ENCODE measurements at regions not wholly inside any gene's neighbourhood (a gene's known extent, or its start where the extent isn't known, plus 50 kb on each side); places are given as distances from the start of the nearest gene placed in this dataset.

DNA sequence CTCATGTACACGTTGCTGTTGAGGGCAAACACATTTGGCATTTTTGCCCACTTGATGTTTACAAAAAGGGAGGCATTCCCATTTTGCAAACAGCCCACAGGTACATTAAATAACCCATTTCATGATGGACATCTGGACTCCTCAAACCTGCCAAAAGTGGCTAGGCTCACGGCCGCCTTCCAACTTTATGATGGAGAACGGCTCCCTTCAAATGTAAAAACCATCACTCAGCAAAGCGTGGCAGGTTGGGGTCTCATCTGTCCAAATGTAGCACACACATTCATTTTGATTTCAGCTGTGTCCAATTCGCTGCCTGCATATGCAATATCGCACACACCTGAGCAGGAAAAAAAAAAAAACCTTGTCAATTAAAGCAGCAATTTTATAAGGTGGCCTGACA, 417.8 kb downstream of the TMEM114 start:
- DNase-seq (ENCODE audit: extremely low spot score), result no peak
- ChIA-PET POLR2A (interaction anchor here (0.7 kb wide), 1 partner anchor 233 kb away, joined by 3 read pairs; no protein-coding TSS in a partner anchor), CTCF (no interaction called here)

DNA sequence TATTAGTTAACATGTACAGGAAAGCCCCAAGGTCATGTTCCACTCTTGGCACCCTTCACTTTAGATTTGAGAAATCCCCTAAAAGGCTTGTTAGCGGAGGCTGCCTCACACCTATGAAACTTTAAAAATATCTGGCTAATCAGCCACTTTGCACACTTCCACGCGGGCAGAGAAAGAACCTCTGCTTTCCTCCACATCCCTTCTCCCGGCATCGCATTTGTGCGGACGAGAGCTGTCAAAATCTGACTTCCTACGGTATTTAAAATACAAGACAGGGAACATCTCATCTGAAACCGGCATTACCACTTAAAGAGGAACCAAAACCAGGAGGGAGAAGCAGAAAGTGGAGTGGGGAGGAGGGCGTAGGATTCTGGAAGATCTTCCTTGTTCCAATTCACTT, 422.3 kb downstream of the TMEM114 start:
- DNase-seq (ENCODE audit: extremely low spot score), result no peak
- TF ChIP-seq, protein P1, sequence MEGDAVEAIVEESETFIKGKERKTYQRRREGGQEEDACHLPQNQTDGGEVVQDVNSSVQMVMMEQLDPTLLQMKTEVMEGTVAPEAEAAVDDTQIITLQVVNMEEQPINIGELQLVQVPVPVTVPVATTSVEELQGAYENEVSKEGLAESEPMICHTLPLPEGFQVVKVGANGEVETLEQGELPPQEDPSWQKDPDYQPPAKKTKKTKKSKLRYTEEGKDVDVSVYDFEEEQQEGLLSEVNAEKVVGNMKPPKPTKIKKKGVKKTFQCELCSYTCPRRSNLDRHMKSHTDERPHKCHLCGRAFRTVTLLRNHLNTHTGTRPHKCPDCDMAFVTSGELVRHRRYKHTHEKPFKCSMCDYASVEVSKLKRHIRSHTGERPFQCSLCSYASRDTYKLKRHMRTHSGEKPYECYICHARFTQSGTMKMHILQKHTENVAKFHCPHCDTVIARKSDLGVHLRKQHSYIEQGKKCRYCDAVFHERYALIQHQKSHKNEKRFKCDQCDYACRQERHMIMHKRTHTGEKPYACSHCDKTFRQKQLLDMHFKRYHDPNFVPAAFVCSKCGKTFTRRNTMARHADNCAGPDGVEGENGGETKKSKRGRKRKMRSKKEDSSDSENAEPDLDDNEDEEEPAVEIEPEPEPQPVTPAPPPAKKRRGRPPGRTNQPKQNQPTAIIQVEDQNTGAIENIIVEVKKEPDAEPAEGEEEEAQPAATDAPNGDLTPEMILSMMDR (IDR thresholded peaks at IDR 0.05; ENCODE audit: control extremely low read depth, extremely low read depth, low read depth, missing control alignments), result no peak
- ChIA-PET POLR2A (no interaction called here), CTCF (no interaction called here)

More for the DNA sequence above, 417.8 kb downstream of the TMEM114 start:
- TF ChIP-seq, protein P1 (IDR thresholded peaks at IDR 0.05; ENCODE audit: control extremely low read depth, extremely low read depth, low read depth, missing control alignments), result no peak

DNA sequence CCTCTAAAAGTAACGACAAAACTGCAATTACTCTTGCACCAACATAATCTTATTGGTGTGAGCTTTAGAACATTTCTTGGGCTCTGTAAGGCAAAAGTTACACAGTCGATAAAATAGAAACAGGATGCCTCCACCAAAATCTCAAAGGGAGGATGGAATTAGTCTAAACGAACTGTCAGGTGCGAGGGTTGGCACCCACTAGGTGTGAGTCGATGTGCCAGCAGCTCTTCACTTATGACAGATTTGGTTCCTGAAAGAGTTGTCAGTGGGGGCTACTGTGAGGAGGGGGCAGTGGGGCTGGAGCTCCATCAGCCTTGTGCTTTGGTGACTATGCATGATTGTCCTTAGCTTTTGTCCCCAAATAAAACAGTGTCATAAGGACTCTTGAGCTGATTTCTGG, 422.9 kb downstream of the TMEM114 start:
- no peak for DNase-seq (ENCODE audit: extremely low spot score)
- POLR2A ChIA-PET, result no interaction called here
- TF ChIP-seq, protein P1 (IDR thresholded peaks at IDR 0.05; ENCODE audit: control extremely low read depth, extremely low read depth, low read depth, missing control alignments), result no peak
- CTCF ChIA-PET, result no interaction called here

DNA sequence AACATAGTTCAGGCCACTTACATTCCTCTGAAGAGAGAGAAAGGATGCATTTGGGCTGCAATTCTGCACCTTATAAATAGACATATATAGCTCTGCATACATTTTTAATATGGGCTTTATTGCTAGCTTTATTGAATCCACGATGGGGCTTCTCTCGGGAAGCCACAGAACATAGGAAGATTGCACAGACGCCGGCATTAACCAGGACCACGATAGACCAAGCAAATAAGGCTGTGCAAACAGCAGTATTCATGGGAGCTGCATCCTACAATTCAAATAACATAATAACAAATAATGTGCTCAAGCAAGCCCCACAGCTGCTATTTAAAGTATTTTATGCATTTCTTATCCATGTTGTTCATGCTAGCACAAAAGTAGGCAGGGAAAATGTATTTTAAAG, 432.3 kb downstream of the TMEM114 start:
- POLR2A ChIA-PET, result no interaction called here
- DNase-seq (ENCODE audit: extremely low spot score), result no peak
- TF ChIP-seq, protein P1 (IDR thresholded peaks at IDR 0.05; ENCODE audit: control extremely low read depth, extremely low read depth, low read depth, missing control alignments), result no peak
- CTCF ChIA-PET, result interaction anchor here (1.2 kb wide), 1 partner anchor 20 kb away, joined by 3 read pairs; no protein-coding TSS in a partner anchor

DNA sequence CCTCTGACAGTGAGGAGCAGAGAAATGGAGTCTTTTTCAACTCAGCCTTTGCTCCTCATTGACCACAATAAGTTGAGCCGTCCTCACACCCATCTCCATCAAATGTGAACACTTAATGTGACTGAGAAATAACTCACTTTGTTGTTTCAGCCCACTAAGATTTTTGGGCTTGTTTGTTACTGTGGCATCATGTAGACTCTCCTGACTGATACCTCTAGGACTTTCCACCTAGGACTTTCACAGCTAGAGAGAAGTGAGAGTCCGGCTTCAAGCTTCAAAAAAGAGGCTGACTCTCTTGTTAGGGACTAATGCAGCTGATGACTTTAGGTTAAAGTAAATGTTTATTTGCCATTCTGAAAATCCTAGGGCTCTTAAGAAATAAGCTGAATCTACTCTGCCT, 435.0 kb downstream of the TMEM114 start:
- CTCF ChIA-PET, result no interaction called here
- no peak for DNase-seq (ENCODE audit: extremely low spot score)
- POLR2A ChIA-PET, result no interaction called here
- TF ChIP-seq, protein P1 (IDR thresholded peaks at IDR 0.05; ENCODE audit: control extremely low read depth, extremely low read depth, low read depth, missing control alignments), result no peak

DNA sequence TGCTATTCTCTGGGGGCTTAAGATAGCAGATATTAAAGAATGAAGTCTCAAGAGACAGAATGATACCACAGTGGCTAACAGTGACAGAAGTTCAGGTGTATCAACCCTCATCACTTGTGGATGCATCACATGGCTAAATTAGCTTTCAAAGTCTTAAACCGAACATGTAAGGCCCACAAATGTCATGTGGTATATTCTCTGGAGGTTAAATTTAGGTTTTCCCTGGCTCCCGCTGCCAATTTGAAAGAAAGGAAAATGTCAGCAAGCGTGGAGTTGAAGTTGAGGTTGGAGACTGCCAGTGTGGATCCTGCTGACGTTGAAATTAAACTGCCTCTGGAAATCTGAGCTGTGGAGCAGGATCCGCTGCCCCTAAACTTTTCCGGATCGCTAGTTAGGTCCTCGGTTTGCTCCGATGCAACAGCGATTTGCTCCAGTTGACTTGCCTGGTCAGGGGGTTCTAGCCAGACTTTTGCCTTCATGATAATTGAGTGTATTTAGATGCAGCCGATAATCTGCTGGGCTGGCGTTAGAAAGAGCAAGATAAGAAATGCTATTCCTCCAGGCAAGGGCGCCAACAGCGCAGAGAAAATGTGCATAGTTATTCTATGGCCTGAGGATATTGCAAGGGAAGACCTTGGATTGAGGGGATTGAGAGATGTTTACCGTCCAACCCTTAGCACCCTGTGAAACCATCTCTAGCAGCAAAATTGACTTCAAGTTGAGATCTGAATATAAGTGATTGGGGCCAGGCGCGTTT, 443.9 kb downstream of the TMEM114 start:
- TF ChIP-seq, protein P1 (IDR thresholded peaks at IDR 0.05; ENCODE audit: control extremely low read depth, extremely low read depth, low read depth, missing control alignments), result no peak
- CTCF ChIA-PET, result no interaction called here
- DNase-seq (ENCODE audit: extremely low spot score), result no peak
- POLR2A ChIA-PET, result no interaction called here
